ENCODE measurements at regions not wholly inside any gene's neighbourhood (a gene's known extent, or its start where the extent isn't known, plus 50 kb on each side); places are given as distances from the start of the nearest gene placed in this dataset.

DNA sequence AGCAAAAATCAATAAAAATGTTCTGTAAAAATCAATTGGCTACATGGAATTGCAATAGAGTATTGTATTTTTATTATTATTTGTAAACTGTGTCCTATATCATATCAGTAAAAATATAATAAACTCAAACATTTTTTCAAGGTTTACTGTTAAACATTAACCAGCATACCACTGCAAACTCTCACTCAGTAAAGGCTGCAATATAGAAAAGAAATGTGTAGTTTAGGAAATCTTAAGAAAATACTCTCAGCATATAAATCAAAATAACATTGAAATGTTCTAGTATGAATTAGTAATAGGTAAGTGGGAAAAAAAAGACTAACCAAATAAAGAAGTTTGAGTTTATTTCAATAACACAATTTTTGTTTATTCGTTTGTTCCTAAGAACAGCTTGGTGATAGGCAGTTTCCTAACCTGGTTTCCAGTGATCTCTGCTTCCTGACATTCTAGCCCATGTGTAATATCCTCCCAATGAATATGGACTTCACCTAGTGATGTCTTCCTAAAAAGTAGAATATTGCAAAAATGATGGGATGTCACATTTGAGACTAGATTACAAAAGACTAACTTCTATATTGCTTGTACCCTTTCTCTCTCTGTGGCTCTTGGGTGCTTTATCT, 870.1 kb downstream of the BRINP3 start:
- Histone ChIP-seq H3K27me3 (no peaks in the 10 kb centered on the region), H3K4me1 (no peaks in the 10 kb centered on the region), H3K27ac (no peak overlapping the region), H3K9me3 (no peaks in the 10 kb centered on the region), H3K4me3 (no peak overlapping the region), H3K36me3 (no peaks in the 10 kb centered on the region)
- WGBS, 2 donors: 38 to 57% methylated on average over 1 of the region's 1 CpG
- TF ChIP-seq, protein P1, sequence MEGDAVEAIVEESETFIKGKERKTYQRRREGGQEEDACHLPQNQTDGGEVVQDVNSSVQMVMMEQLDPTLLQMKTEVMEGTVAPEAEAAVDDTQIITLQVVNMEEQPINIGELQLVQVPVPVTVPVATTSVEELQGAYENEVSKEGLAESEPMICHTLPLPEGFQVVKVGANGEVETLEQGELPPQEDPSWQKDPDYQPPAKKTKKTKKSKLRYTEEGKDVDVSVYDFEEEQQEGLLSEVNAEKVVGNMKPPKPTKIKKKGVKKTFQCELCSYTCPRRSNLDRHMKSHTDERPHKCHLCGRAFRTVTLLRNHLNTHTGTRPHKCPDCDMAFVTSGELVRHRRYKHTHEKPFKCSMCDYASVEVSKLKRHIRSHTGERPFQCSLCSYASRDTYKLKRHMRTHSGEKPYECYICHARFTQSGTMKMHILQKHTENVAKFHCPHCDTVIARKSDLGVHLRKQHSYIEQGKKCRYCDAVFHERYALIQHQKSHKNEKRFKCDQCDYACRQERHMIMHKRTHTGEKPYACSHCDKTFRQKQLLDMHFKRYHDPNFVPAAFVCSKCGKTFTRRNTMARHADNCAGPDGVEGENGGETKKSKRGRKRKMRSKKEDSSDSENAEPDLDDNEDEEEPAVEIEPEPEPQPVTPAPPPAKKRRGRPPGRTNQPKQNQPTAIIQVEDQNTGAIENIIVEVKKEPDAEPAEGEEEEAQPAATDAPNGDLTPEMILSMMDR (IDR thresholded peaks at IDR 0.05): no peak
- TF ChIP-seq POLR2A (IDR thresholded peaks at IDR 0.05): no peak
- no peak for DNase-seq
- intact Hi-C loops (cut with DNase I): no loop called here

DNA sequence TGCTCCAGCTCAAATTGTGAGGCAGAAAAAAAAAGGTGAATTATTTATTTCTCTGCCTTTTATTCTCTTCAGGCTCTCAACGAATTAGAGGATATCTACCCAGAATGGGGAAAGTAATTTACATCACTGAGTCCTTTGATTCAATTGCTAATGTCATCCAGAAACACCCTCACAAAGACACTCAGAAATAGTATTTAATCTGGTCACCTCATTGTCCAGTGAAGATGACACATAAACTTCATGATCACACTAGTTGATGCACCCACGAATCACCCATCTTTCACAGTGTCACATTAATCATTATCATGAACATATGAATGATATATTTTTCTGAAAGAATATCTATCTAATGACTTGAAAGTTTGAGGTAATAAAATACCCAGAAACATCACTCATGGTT, 868.5 kb downstream of the BRINP3 start:
- no peak overlapping the region for H3K27ac ChIP-seq
- no peak for DNase-seq
- intact Hi-C loops (cut with DNase I): no loop called here
- H3K9me3 ChIP-seq: no peaks in the 10 kb centered on the region
- no peaks in the 10 kb centered on the region for H3K27me3 ChIP-seq
- no peak overlapping the region for H3K4me3 ChIP-seq
- TF ChIP-seq, protein P1 (IDR thresholded peaks at IDR 0.05): no peak
- TF ChIP-seq POLR2A (IDR thresholded peaks at IDR 0.05): no peak
- no peaks in the 10 kb centered on the region for H3K36me3 ChIP-seq
- no peaks in the 10 kb centered on the region for H3K4me1 ChIP-seq
- 53 to 64% methylated on average over 2 of the region's 2 CpGs for WGBS, 2 donors

DNA sequence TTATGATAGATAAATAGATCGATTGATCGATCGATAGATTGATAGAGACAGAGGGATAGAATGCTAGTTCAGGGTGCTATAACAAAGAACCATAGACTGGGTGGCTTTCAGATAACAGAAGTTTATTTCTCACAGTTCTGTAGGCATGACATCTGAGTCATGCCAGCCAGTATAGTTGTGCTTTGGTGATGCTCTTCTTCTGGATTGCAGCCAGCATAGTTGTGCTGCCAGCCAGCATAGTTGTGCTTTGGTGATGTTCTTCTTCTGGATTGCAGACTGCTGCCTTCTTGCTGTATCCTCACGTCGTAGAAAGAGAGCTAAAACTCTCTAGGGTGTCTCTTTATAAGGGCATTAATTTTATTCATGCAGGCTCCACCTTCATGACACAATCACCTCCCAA, 860.8 kb downstream of the BRINP3 start:
- no peak for TF ChIP-seq POLR2A (IDR thresholded peaks at IDR 0.05)
- TF ChIP-seq, protein P1 (IDR thresholded peaks at IDR 0.05): no peak

DNA sequence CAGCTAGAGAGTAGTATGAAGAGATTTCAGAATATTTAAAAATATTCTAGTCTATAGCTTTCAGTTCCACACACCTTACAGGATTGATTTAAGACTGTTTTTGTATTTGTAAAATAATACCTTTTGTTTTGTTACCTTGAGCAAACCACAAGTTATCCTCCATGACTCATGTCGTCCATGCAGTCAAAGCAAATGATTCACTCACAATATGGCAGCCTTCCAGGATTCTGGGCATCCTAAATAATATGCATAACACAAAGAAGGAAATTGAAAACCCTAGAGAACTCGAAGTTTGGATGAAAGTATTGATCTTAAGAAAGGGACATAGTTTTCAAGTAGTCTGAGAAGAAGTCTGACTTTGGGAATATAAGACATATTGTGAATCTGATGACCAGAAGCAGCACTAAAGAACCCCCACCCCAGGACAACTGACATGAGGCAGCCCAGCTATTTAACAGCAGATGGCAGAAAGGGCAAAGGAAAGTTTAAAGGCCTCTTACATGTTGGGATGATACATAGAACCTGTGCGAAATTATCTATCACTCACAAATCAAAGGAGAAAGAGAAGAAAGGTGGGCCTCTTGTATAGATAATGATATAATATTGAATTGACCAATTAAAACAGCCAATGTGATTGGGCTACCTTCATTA, 857.9 kb downstream of the BRINP3 start:
- Histone ChIP-seq H3K9me3 (no peaks in the 10 kb centered on the region), H3K36me3 (no peaks in the 10 kb centered on the region), H3K4me1 (no peaks in the 10 kb centered on the region), H3K4me3 (no peak overlapping the region), H3K27ac (no peak overlapping the region), H3K27me3 (no peaks in the 10 kb centered on the region)
- intact Hi-C loops (cut with DNase I): no loop called here
- whole genome bisulfite sequencing, 2 donors: 42 to 48% methylated on average over 3 of the region's 3 CpGs
- no peak for DNase-seq
- no peak for TF ChIP-seq POLR2A (IDR thresholded peaks at IDR 0.05)
- TF ChIP-seq, protein P1 (IDR thresholded peaks at IDR 0.05): no peak

More for the DNA sequence above, 860.8 kb downstream of the BRINP3 start:
- no peaks in the 10 kb centered on the region for H3K27me3 ChIP-seq
- 76 to 90% methylated on average over 4 to 5 of the region's 5 CpGs for WGBS, 2 donors
- H3K9me3 ChIP-seq: no peaks in the 10 kb centered on the region
- H3K27ac ChIP-seq: no peak overlapping the region
- H3K36me3 ChIP-seq: no peaks in the 10 kb centered on the region
- H3K4me3 ChIP-seq: no peak overlapping the region
- intact Hi-C loops (cut with DNase I): no loop called here
- H3K4me1 ChIP-seq: no peaks in the 10 kb centered on the region
- no peak for DNase-seq

DNA sequence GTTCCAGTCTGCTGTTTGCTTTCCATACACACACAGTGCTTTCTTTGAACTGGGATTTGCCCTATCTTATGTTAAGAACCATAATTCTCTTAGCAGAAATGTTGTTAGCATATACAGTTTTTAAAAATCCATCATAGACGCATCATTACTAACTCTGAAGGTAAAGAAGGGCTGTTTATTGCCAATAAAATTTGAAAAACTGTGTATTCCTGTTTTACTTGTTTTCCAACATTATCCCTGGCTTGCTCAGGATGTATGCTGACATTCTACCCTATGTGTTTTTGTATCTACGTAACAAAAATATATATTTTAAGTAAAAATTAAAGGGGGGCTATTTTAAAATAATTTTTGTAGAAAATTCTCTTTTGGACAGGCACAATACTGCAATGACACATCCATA, 857.2 kb downstream of the BRINP3 start:
- H3K27me3 ChIP-seq: no peaks in the 10 kb centered on the region
- WGBS, 2 donors: 79% methylated on average over 2 of the region's 2 CpGs

More for the DNA sequence above, 857.2 kb downstream of the BRINP3 start:
- H3K36me3 ChIP-seq: no peaks in the 10 kb centered on the region
- TF ChIP-seq POLR2A (IDR thresholded peaks at IDR 0.05): no peak
- TF ChIP-seq, protein P1 (IDR thresholded peaks at IDR 0.05): no peak
- no peak overlapping the region for H3K27ac ChIP-seq
- H3K4me1 ChIP-seq: no peaks in the 10 kb centered on the region
- intact Hi-C loops (cut with DNase I): no loop called here
- no peak overlapping the region for H3K4me3 ChIP-seq
- no peak for DNase-seq
- H3K9me3 ChIP-seq: no peaks in the 10 kb centered on the region

All from esophagus squamous epithelium (tissue), 5 donors.